HG02852 (cell line): ENCODE measurements at regions not wholly inside any gene's neighbourhood (a gene's known extent, or its start where the extent isn't known, plus 50 kb on each side); places are given as distances from the start of the nearest gene placed in this dataset.
A peak's percentile ranks its signal among the peaks of the same experiment; 100 is the strongest.

Source experiments
- ATAC-seq: cut with Tn5 transposase; IDR thresholded peaks from one replicate; pipeline ENCODE4 v1.9.1; 2021; ENCODE audit warnings: mild to moderate bottlenecking, moderate library complexity; ENCODE audit not compliant: unreplicated experiment

- ATAC-seq, result no peak
Measured at GRCh38 chr7:12120632-12121031, 90.5 kb upstream of the TMEM106B start.

- ATAC-seq, result no peak
Measured at GRCh38 chr7:12123172-12123571, 87.9 kb upstream of the TMEM106B start.

DNA sequence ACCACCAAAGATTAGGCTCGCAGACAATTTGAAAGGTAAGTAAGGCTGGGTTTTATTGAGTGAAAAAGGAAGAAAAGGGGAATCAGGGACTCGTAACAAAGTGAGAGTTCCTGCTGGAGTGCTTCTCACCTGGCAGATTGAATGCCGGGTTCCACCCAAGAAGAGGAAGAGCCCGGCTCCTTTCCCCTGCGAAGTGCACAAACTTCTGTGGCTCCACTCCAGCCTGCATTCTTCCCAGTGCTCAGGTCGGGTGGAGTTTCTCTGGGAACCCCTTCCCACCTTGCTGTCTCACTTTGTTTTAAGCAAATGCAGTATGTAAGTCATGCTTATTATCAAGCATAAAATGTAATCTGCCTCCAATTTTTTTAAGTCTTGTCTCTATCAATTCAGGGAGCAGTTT lies 87.1 kb upstream of the TMEM106B start:
- no peak for ATAC-seq

GRCh38 chr7:12127455-12127854 lies 83.6 kb upstream of the TMEM106B start:
- no peak for ATAC-seq

GRCh38 chr7:12130609-12131008 lies 80.5 kb upstream of the TMEM106B start:
- ATAC-seq, result no peak

GRCh38 chr7:12131122-12131521 lies 80.0 kb upstream of the TMEM106B start:
- no peak for ATAC-seq

DNA sequence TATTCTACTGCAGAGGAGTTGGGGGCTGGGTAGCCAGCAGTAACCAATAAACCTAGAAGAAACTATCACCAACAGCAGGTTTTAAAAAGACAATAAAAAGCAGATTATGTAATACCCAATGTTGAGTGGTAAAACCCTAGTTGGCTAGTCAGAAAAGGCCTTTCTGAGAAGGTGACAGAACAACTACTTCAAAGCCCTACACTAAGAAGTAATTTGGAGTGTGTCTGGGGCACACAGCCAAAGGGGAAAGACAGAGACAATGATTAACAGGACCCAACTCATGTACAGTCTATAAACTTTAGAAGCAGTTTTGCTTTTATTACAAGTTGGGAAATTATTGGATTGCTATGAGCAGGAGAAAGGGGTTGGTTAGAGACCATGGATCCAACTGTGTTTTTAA lies 77.2 kb upstream of the TMEM106B start:
- ATAC-seq, result no peak

- ATAC-seq, result no peak
Measured at GRCh38 chr7:12136523-12136922, 74.6 kb upstream of the TMEM106B start.

- no peak for ATAC-seq
Measured at GRCh38 chr7:12137283-12137682, 73.8 kb upstream of the TMEM106B start.

GRCh38 chr7:12138421-12138820 lies 72.7 kb upstream of the TMEM106B start:
- ATAC-seq, result no peak

GRCh38 chr7:12139416-12139815 lies 71.7 kb upstream of the TMEM106B start:
- peak; percentile 45 for ATAC-seq

GRCh38 chr7:12146813-12147212 lies 64.3 kb upstream of the TMEM106B start:
- ATAC-seq, result no peak

GRCh38 chr7:12152196-12152918 lies 58.7 kb upstream of the TMEM106B start:
- no peak for ATAC-seq

DNA sequence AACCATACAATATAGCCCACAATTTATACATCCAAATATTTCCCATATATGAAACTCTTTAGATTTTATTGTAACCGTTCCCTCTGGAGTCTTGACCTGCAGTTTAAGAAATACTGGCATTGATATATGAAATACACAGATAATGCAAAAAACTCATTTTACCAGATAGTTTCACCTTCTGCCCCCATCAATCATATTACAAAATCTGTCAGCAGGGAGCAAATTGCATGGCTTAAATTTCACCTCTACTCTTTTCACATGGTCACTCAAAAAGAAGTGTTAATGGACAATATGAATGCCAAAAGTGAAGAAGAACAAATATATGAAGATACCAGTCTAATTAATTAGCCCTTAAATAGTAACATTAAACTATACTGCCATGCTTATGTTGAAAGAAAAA lies 57.0 kb upstream of the TMEM106B start:
- no peak for ATAC-seq

DNA sequence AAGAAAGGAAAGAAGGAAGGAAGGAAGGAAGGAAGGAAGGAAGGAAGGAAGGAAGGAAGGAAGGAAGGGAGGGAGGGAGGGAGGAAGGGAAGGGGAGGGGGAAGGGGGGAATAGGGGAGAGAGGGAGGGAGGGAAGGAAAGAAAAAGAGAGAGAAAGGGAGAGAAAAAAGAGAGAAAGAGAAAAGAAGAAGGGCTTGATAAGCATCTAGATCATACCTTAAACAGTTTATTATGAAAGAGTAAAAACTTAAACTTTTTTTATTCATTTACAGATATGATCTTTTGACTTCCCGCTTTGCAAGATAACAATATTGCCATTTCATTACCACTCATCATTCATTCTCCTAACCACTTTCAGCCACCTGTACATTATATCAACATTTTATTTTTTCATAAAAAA lies 53.6 kb upstream of the TMEM106B start:
- ATAC-seq, result no peak

DNA sequence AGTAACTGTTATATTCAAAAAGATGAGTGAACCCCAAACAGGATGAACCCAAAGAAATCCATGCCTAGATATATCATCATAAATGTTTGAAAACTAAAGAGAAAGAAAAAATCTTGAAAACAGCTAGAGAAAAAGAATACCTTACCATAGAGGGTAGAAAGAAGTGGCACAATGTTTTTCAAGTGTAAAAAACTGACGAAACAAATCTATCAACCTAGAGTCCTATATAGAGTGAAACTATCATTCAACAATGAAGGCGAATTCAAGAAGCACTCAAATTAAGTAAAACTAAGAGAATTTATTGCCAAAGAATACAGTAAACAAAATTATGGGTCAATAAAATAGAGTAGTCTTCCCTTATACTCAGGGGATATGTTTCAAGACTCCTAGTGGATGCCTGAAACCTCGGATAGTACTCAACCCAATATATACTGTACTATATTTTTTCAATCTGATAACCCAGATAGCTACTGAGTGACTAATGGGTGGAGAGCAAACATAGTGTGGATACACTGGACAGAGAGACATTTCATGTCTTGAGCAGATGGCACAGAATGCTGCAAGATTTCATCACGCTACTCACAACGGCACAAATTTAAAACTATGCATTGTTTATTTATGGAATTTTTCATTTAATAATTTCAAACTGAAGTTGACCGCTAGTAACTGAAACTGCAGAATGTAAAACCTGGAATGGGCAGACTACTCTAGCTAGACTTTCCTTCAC lies 52.6 kb upstream of the TMEM106B start:
- ATAC-seq, result no peak

GRCh38 chr7:12161146-12161545 lies 49.9 kb upstream of the TMEM106B start:
- no peak for ATAC-seq
